ENCODE measurements at regions not wholly inside any gene's neighbourhood (a gene's known extent, or its start where the extent isn't known, plus 50 kb on each side); places are given as distances from the start of the nearest gene placed in this dataset.

DNA sequence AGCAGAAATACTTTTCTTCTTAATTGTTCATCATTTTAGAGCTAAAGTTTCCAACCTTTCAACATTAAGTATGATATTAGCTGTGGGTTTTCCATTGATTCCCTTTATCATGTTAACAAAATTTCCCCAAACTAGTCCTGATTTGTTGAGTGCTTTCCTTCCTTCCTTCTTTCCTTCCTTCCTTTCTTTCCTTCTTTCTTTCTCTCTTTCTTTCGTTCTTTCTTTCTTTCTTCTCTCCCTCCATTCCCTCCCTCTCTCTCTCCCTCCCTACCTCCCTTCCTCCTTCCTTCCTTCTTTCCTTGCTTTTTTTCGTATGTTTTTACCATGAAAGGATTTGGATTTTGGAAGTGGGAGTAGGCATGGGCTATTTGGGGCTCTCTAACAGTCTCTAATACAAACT lies 133.5 kb downstream of the LMNTD1 start:
- TF ChIP-seq YY1 (IDR thresholded peaks at IDR 0.05; ENCODE audit: insufficient read depth, insufficient read length) (no peak), ZNF274 (IDR thresholded peaks at IDR 0.05; ENCODE audit: low read depth, low read length) (no peak), SUZ12 (IDR thresholded peaks at IDR 0.05; ENCODE audit: extremely low read depth, insufficient read depth, insufficient read length) (no peak)

All from NT2/D1 (cell line).